ENCODE measurements at regions not wholly inside any gene's neighbourhood (a gene's known extent, or its start where the extent isn't known, plus 50 kb on each side); places are given as distances from the start of the nearest gene placed in this dataset.

DNA sequence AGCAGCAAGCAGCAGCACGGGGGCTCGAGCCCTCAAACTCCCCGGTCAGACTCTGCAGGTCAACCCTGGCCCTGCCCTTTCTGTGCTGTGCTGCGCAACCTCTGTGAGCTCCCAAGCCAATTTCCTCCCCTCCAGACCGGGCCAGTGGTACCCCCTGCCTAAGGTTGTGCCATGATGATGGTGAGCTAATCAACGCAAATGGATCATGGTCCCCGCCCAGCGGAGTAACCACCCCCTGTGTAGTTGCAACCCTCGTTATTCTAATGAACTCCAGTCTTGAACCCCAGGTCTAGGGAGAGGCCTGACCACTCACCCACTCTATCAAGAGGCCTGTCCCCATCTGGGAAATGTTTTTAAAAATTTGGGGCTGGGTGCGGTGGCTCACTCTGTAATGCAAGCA is 201.8 kb upstream of the FOXF1 start:
- CTCF ChIA-PET, result interaction anchor here (1.4 to 2.3 kb wide), 2 partner anchors 32 to 209 kb away, joined by 3 to 5 read pairs; no protein-coding TSS in a partner anchor
- POLR2A ChIA-PET, result no interaction called here
- no peak for TF ChIP-seq CTCF (IDR thresholded peaks at IDR 0.05; ENCODE audit: control extremely low read depth, extremely low read depth, low read depth, missing control alignments)
- no peak for DNase-seq (ENCODE audit: extremely low spot score)

DNA sequence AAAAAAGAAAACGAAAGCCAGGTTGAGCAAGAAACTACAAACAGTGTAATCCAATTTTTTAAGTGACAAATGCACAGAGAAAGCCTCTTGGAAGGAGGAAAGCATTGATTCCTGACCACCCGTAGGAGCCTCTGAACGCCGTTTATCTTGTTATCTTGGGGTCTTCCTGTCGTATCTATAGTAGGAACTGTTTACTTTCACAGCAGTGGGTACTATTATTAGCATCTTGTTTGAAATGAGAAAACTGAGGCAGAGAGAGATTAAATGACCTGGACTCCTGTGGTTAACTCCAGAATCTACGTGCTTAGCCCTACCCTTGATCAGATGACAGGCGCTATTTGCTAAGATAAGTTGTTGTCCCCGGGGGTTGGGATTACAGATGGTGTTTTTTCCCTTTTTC is 196.7 kb upstream of the FOXF1 start:
- no peak for DNase-seq (ENCODE audit: extremely low spot score)
- CTCF ChIA-PET, result no interaction called here
- no peak for TF ChIP-seq CTCF (IDR thresholded peaks at IDR 0.05; ENCODE audit: control extremely low read depth, extremely low read depth, low read depth, missing control alignments)
- POLR2A ChIA-PET, result no interaction called here

GRCh38 chr16:86314402-86315025 is 195.8 kb upstream of the FOXF1 start:
- no peak for TF ChIP-seq CTCF (IDR thresholded peaks at IDR 0.05; ENCODE audit: control extremely low read depth, extremely low read depth, low read depth, missing control alignments)
- DNase-seq (ENCODE audit: extremely low spot score), result no peak
- POLR2A ChIA-PET, result no interaction called here
- CTCF ChIA-PET, result no interaction called here

DNA sequence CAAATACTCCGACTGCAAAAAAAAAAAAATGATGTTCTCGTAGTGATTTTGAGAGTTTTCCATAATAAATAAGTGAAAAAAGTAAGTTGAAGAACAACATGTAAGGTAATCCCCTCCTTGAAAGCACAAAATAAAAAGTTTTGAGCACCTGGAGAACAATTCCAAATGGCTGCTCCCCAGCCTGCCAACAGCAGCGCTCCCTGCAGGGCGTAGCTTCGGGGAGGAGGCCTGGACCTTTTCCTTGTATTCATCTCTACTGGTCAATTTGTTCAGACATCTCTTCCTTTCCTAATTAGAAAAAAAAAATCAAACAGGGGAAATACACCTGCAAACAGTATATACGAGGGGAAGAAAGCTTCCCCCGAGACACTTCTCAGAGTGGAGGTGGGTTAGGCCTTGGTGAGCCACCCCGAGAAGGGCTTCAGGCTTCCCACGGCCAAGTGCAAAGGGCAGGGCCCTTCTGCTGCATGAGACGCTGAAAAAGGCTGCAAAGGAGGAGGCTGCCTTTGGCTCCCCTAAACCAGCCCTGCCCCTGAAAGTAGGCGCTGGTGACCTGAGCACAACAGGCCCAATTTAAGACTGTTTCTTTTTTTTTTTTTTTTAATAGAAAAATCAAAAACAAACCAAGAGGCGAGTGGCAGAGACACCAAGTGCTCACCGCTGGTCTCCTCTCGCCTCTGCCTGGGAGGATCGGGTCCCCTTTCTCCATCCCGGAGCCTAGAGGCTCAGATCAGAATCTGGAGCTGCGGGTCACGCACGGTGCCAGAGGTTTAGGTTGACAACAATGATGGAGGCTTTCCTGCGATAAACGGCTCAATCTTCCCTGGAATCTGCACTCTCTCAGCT is 193.1 kb upstream of the FOXF1 start:
- POLR2A ChIA-PET, result no interaction called here

GRCh38 chr16:86317813-86318650 is 192.3 kb upstream of the FOXF1 start:
- TF ChIP-seq CTCF (IDR thresholded peaks at IDR 0.05; ENCODE audit: control extremely low read depth, extremely low read depth, low read depth, missing control alignments), result no peak
- DNase-seq (ENCODE audit: extremely low spot score), result no peak
- POLR2A ChIA-PET, result no interaction called here
- CTCF ChIA-PET, result no interaction called here

More for the DNA sequence above, 193.1 kb upstream of the FOXF1 start:
- DNase-seq (ENCODE audit: extremely low spot score), result no peak
- CTCF ChIA-PET, result no interaction called here
- no peak for TF ChIP-seq CTCF (IDR thresholded peaks at IDR 0.05; ENCODE audit: control extremely low read depth, extremely low read depth, low read depth, missing control alignments)

DNA sequence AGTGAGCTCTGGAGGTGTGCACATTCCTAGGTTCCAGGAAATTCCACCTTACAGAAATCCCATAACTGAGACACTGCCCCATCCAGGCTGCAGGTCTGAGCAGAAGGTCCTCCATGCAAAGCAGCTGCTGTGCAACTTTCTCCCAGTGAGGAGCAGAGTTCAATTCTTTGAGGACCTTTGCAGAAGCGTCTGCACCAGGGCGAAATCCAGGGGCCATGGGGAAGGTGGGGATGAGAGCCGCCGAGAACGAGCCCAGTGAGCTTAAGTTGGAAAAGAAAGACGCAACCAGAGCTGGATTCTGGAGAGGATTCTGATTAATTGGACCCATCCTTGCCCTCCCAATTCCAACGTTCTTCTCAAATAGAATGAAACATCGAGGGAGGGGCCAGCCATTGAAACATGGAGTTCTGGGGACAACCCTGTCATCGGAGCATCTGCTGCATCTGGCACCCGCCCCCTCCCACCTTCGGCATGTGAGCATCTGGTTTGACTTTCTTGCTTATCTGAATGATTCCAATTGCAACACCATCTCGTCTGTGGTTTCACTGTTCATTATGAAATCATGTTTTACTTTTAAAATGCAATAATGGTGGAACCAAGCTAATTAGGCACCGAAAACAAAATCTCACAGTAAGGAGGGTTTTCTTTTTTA is 190.6 kb upstream of the FOXF1 start:
- ChIA-PET POLR2A (no interaction called here), CTCF (interaction anchor here (0.9 to 1.2 kb wide), 2 partner anchors 9 to 14 kb away, joined by 3 read pairs; no protein-coding TSS in a partner anchor)
- DNase-seq (ENCODE audit: extremely low spot score), result no peak
- no peak for TF ChIP-seq CTCF (IDR thresholded peaks at IDR 0.05; ENCODE audit: control extremely low read depth, extremely low read depth, low read depth, missing control alignments)
